Keratinocyte (primary cell): ENCODE measurements at regions not wholly inside any gene's neighbourhood (a gene's known extent, or its start where the extent isn't known, plus 50 kb on each side); places are given as distances from the start of the nearest gene placed in this dataset.

Experiments used
- DNase-seq: peaks from one replicate; pipeline ENCODE4 v3.0.0-alpha.2; 2011; ENCODE audit warnings: low read depth, missing footprints, low spot score
- FAIRE-seq: peaks from 2 replicates; lab custom pipeline; 2011; peaks lifted over from hg19 to GRCh38; lab: Jason Lieb, UNC
- H2AFZ ChIP-seq: 2 replicates; pipeline ENCODE4 v1.6.0; 2012; ENCODE audit warnings: low read length, control low read depth, inconsistent platforms; ENCODE audit not compliant: control insufficient read depth
- H3K27ac ChIP-seq: 2 replicates; pipeline ENCODE4 v1.5.1; 2011; ENCODE audit warnings: low read length; ENCODE audit not compliant: control insufficient read depth, insufficient read depth
- H3K27me3 ChIP-seq: 3 replicates; pipeline ENCODE4 v1.6.0; 2011; ENCODE audit warnings: low read length; ENCODE audit not compliant: control insufficient read depth, insufficient read depth; ENCODE audit errors: extremely low read depth
- H3K36me3 ChIP-seq, 2 experiments: 2 replicates in 1 of 2; 3 replicates in 1 of 2; pipeline ENCODE4 v1.5.1; 2011; ENCODE audit warnings: low read length in 2 of 2, mild to moderate bottlenecking in 1 of 2; ENCODE audit not compliant: control insufficient read depth in 2 of 2, insufficient read depth in 2 of 2; ENCODE audit errors: extremely low read depth in 1 of 2
- H3K4me1 ChIP-seq: 3 replicates; pipeline ENCODE4 v1.5.1; 2011; ENCODE audit warnings: low read length; ENCODE audit not compliant: control insufficient read depth, insufficient read depth; ENCODE audit errors: extremely low read depth
- H3K4me2 ChIP-seq: 3 replicates; pipeline ENCODE4 v1.6.0; 2011; ENCODE audit warnings: low read depth, low read length; ENCODE audit not compliant: control insufficient read depth, insufficient read depth; ENCODE audit errors: extremely low read depth
- H3K4me3 ChIP-seq, 3 experiments: fragments of 200-600 bp in 1 of 3; sonication (generic) in 1 of 3; 2 replicates in 2 of 3; 3 replicates in 1 of 3; pipeline ENCODE4 v1.5.1; 2011 to 2016; ENCODE audit warnings: low read length in 3 of 3, mild to moderate bottlenecking in 3 of 3, control low read depth in 2 of 3, inconsistent platforms in 1 of 3, low read depth in 1 of 3, mixed read lengths in 1 of 3, mixed run types in 1 of 3, moderate library complexity in 1 of 3; ENCODE audit not compliant: control insufficient read depth in 2 of 3, insufficient read depth in 2 of 3; ENCODE audit errors: extremely low read depth in 1 of 3
- H3K79me2 ChIP-seq: 2 replicates; pipeline ENCODE4 v1.6.0; 2012; ENCODE audit warnings: low read length; ENCODE audit not compliant: control insufficient read depth, insufficient read depth
- H3K9ac ChIP-seq: 3 replicates; pipeline ENCODE4 v1.6.0; 2011; ENCODE audit warnings: low read length; ENCODE audit not compliant: control insufficient read depth, insufficient read depth; ENCODE audit errors: extremely low read depth
- H3K9me1 ChIP-seq: 3 replicates; pipeline ENCODE4 v1.6.0; 2011; ENCODE audit warnings: low read length; ENCODE audit not compliant: control insufficient read depth, insufficient read depth; ENCODE audit errors: extremely low read depth
- H3K9me3 ChIP-seq: 2 replicates; pipeline ENCODE4 v1.5.1; 2012; ENCODE audit warnings: low read depth, low read length; ENCODE audit not compliant: control insufficient read depth
- H4K20me1 ChIP-seq: 3 replicates; pipeline ENCODE4 v1.6.0; 2011; ENCODE audit warnings: low read length; ENCODE audit not compliant: control insufficient read depth, insufficient read depth; ENCODE audit errors: extremely low read depth
- EZH2 ChIP-seq: IDR thresholded peaks from one replicate; pipeline ENCODE4 v1.6.1; 2012; ENCODE audit warnings: inconsistent platforms, mild to moderate bottlenecking, low read length, moderate library complexity
- dilution Hi-C: fragments of 300-500 bp; cut with MboI; formaldehyde crosslinking; loops from one replicate; pipeline ENCODE4 v1.7.0; 2020; ENCODE audit warnings: low sequenced_read_pairs; ENCODE audit not compliant: extremely low pct_ligation_motif_present
- TF ChIP-seq, protein P1 (sequence below), 3 experiments: IDR thresholded peaks in 1 of 3; conservative IDR thresholded peaks in 1 of 3; optimal IDR thresholded peaks in 1 of 3; 2 replicates in 2 of 3; 3 replicates in 1 of 3; pipeline versions ENCODE3 to v1.5.1; 2011; ENCODE audit warnings: low read length in 3 of 3, mild to moderate bottlenecking in 3 of 3, moderate library complexity in 2 of 3, control low read depth in 1 of 3, inconsistent platforms in 1 of 3; ENCODE audit not compliant: insufficient read depth in 2 of 3; ENCODE audit errors: extremely low read depth in 1 of 3

DNA sequence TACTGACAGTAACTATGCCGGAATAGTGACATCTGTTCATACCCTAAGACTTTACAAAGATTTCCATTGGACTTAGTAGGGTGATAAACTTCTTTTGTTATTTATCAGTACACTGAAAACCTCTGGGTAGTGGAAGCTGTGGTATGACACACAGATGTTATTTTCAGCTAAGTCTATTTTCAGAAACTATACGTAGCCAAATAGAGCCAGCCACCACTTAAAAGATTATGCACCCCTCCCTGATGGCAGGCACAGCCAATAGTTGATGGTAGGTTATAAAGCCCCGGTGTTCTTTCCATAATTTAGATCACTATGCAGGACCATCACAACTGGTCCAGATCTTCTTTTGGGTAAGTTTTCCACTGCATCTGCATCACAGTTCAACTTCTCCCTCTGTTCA lies 1603.2 kb upstream of the PABPC4L start:
- dilution Hi-C loops: no loop called here
- no peaks in the 10 kb centered on the region for H3K9me3 ChIP-seq
- H3K27ac ChIP-seq: no peak overlapping the region
- FAIRE-seq: no peak
- H3K4me1 ChIP-seq: no peaks in the 10 kb centered on the region
- H3K27me3 ChIP-seq: no peaks in the 10 kb centered on the region
- no peaks in the 10 kb centered on the region for H3K79me2 ChIP-seq
- no peak for DNase-seq
- H4K20me1 ChIP-seq: no peaks in the 10 kb centered on the region
- H3K4me2 ChIP-seq: no peak overlapping the region
- no peak overlapping the region for H3K4me3 ChIP-seq
- no peaks in the 10 kb centered on the region for H3K36me3 ChIP-seq
- TF ChIP-seq, protein P1, sequence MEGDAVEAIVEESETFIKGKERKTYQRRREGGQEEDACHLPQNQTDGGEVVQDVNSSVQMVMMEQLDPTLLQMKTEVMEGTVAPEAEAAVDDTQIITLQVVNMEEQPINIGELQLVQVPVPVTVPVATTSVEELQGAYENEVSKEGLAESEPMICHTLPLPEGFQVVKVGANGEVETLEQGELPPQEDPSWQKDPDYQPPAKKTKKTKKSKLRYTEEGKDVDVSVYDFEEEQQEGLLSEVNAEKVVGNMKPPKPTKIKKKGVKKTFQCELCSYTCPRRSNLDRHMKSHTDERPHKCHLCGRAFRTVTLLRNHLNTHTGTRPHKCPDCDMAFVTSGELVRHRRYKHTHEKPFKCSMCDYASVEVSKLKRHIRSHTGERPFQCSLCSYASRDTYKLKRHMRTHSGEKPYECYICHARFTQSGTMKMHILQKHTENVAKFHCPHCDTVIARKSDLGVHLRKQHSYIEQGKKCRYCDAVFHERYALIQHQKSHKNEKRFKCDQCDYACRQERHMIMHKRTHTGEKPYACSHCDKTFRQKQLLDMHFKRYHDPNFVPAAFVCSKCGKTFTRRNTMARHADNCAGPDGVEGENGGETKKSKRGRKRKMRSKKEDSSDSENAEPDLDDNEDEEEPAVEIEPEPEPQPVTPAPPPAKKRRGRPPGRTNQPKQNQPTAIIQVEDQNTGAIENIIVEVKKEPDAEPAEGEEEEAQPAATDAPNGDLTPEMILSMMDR (optimal IDR thresholded peaks at IDR 0.05 in 1 of 3, IDR thresholded peaks at IDR 0.05 in 1 of 3, conservative IDR thresholded peaks at IDR 0.05 in 1 of 3; ENCODE audit: extremely low read depth in 1 of 3, insufficient read depth in 2 of 3, low read length in 3 of 3): no peak
- no peak for TF ChIP-seq EZH2
- H2AFZ ChIP-seq: no peak overlapping the region
- no peaks in the 10 kb centered on the region for H3K9me1 ChIP-seq
- no peak overlapping the region for H3K9ac ChIP-seq

DNA sequence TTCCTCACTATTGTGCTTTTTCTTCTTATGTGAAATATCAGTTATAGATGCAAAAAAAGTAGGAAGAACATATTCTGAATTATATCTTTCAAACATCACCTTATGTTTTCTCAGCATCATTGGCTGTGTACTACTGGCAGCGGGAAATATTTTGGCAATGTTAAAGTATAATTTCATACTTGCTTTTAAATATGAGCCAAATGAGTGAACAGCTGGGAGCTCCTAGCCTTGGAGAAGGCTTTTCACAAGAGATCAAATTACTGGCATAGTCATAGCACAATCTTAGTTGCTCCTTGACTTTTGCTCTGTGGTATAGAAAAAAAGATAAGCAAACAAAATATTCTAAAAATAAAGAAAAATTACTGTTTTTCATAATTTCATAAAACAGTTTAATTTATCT lies 1575.8 kb upstream of the PABPC4L start:
- dilution Hi-C loops: no loop called here
- no peaks in the 10 kb centered on the region for H3K4me1 ChIP-seq
- no peak for FAIRE-seq
- no peaks in the 10 kb centered on the region for H3K36me3 ChIP-seq
- TF ChIP-seq, protein P1 (optimal IDR thresholded peaks at IDR 0.05 in 1 of 3, IDR thresholded peaks at IDR 0.05 in 1 of 3, conservative IDR thresholded peaks at IDR 0.05 in 1 of 3; ENCODE audit: extremely low read depth in 1 of 3, insufficient read depth in 2 of 3, low read length in 3 of 3): no peak
- no peak for TF ChIP-seq EZH2
- H2AFZ ChIP-seq: no peak overlapping the region
- no peaks in the 10 kb centered on the region for H3K27me3 ChIP-seq
- no peak for DNase-seq
- no peak overlapping the region for H3K4me3 ChIP-seq
- H3K9ac ChIP-seq: no peak overlapping the region
- no peaks in the 10 kb centered on the region for H3K9me3 ChIP-seq
- no peaks in the 10 kb centered on the region for H3K9me1 ChIP-seq
- no peaks in the 10 kb centered on the region for H4K20me1 ChIP-seq
- no peak overlapping the region for H3K4me2 ChIP-seq
- no peak overlapping the region for H3K27ac ChIP-seq
- no peaks in the 10 kb centered on the region for H3K79me2 ChIP-seq
